Ammon's horn (tissue), 1 donor: ENCODE measurements at regions not wholly inside any gene's neighbourhood (a gene's known extent, or its start where the extent isn't known, plus 50 kb on each side); places are given as distances from the start of the nearest gene placed in this dataset.
A peak's percentile ranks its signal among the peaks of the same experiment; 100 is the strongest.

Source experiments
- DNase-seq: peaks from one replicate; pipeline ENCODE4 v3.0.0-alpha.2; 2016; ENCODE audit warnings: low spot score

GRCh38 chr1:98068016-98068415 is 147.2 kb upstream of the DPYD start:
- DNase-seq = no peak

GRCh38 chr1:98066911-98067310 is 146.1 kb upstream of the DPYD start:
- DNase-seq = no peak

GRCh38 chr1:98059620-98060019 is 138.8 kb upstream of the DPYD start:
- DNase-seq = no peak

GRCh38 chr1:98058676-98059075 is 137.8 kb upstream of the DPYD start:
- DNase-seq = no peak

GRCh38 chr1:98057236-98057910 is 136.5 kb upstream of the DPYD start:
- DNase-seq = peak; percentile 68

- DNase-seq = no peak
Measured at GRCh38 chr1:98056781-98057180, 135.9 kb upstream of the DPYD start.

GRCh38 chr1:98055457-98055856 is 134.6 kb upstream of the DPYD start:
- no peak for DNase-seq

GRCh38 chr1:98054786-98055185 is 134.0 kb upstream of the DPYD start:
- DNase-seq = no peak

- DNase-seq = no peak
Measured at GRCh38 chr1:98054367-98054701, 133.5 kb upstream of the DPYD start.

GRCh38 chr1:98053471-98054366 is 132.9 kb upstream of the DPYD start:
- peak; percentile 68 for DNase-seq

- peak; percentile 91 for DNase-seq
Measured at GRCh38 chr1:98051065-98051675, 130.3 kb upstream of the DPYD start.

- peak; percentile 55 for DNase-seq
Measured at GRCh38 chr1:98049370-98050135, 128.7 kb upstream of the DPYD start.

- no peak for DNase-seq
Measured at GRCh38 chr1:98048751-98049325, 128.0 kb upstream of the DPYD start.

GRCh38 chr1:98048244-98048643 is 127.4 kb upstream of the DPYD start:
- peak; percentile 85 for DNase-seq

- DNase-seq = no peak
Measured at GRCh38 chr1:98047171-98047570, 126.3 kb upstream of the DPYD start.

GRCh38 chr1:98045767-98046641 is 125.2 kb upstream of the DPYD start:
- no peak for DNase-seq

GRCh38 chr1:98045211-98045766 is 124.5 kb upstream of the DPYD start:
- DNase-seq = no peak

GRCh38 chr1:98044766-98045165 is 123.9 kb upstream of the DPYD start:
- no peak for DNase-seq

- no peak for DNase-seq
Measured at GRCh38 chr1:98044071-98044697, 123.3 kb upstream of the DPYD start.

GRCh38 chr1:98035602-98036002 is 114.8 kb upstream of the DPYD start:
- DNase-seq = no peak
